Ureter (tissue), 1 donor: ENCODE measurements at regions not wholly inside any gene's neighbourhood (a gene's known extent, or its start where the extent isn't known, plus 50 kb on each side); places are given as distances from the start of the nearest gene placed in this dataset.
"Not testable (repeated sequence)": the region's sequence is repeated elsewhere in the genome, so short reads cannot be mapped to it uniquely, and the experiment has no call there.

Experiments used
- DNase-seq: peaks from one replicate; pipeline ENCODE4 v3.0.0-alpha.2; 2020; ENCODE audit warnings: low spot score
- donor health status: DM: yes; HTN: yes; CAD: no.

- DNase-seq: peak; percentile 53
Measured at GRCh38 chr7:25069900-25070443, 55.1 kb downstream of the CYCS start.

- no peak for DNase-seq
Measured at GRCh38 chr7:25068502-25069213, 56.4 kb downstream of the CYCS start.

- no peak for DNase-seq
Measured at GRCh38 chr7:25067726-25068501, 57.1 kb downstream of the CYCS start.

- DNase-seq: no peak
Measured at GRCh38 chr7:25066253-25066652, 58.8 kb downstream of the CYCS start.

- no peak for DNase-seq
Measured at GRCh38 chr7:25062380-25062779, 62.7 kb downstream of the CYCS start.

- no peak for DNase-seq
Measured at GRCh38 chr7:25060487-25061055, 64.5 kb downstream of the CYCS start.

GRCh38 chr7:25059576-25059975 lies 65.5 kb downstream of the CYCS start:
- no peak for DNase-seq

- DNase-seq: no peak
Measured at GRCh38 chr7:25056368-25056767, 68.7 kb downstream of the CYCS start.

- DNase-seq: no peak
Measured at GRCh38 chr7:25055520-25056220, 69.4 kb downstream of the CYCS start.

- no peak for DNase-seq
Measured at GRCh38 chr7:25054819-25055519, 70.1 kb downstream of the CYCS start.

GRCh38 chr7:25050223-25050622 lies 70.2 kb upstream of the OSBPL3 start:
- DNase-seq: no peak

GRCh38 chr7:25048444-25048834 lies 68.5 kb upstream of the OSBPL3 start:
- no peak for DNase-seq

- DNase-seq: not testable (repeated sequence)
Measured at GRCh38 chr7:25047571-25048443, 67.8 kb upstream of the OSBPL3 start.

GRCh38 chr7:25037325-25037724 lies 57.3 kb upstream of the OSBPL3 start:
- DNase-seq: no peak

- no peak for DNase-seq
Measured at GRCh38 chr7:25035274-25035673, 55.3 kb upstream of the OSBPL3 start.

- no peak for DNase-seq
Measured at GRCh38 chr7:25034136-25034535, 54.2 kb upstream of the OSBPL3 start.

GRCh38 chr7:25032774-25033743 lies 53.1 kb upstream of the OSBPL3 start:
- no peak for DNase-seq

- no peak for DNase-seq
Measured at GRCh38 chr7:25031432-25031831, 51.5 kb upstream of the OSBPL3 start.

GRCh38 chr7:25031007-25031406 lies 51.0 kb upstream of the OSBPL3 start:
- no peak for DNase-seq
